SJCRH30 (cell line): ENCODE measurements at regions not wholly inside any gene's neighbourhood (a gene's known extent, or its start where the extent isn't known, plus 50 kb on each side); places are given as distances from the start of the nearest gene placed in this dataset.

ENCODE experiments used
- DNase-seq, 2 experiments: peaks; one replicate each; pipeline ENCODE4 v3.0.0-alpha.2; 2015 to 2020
- H3K27ac ChIP-seq: fragments of 250-450 bp; sonication (Bioruptor Pico); 2 replicates; pipeline ENCODE4 v1.5.1; 2020; ENCODE audit warnings: mild to moderate bottlenecking, moderate library complexity
- H3K27me3 ChIP-seq: fragments of 250-450 bp; sonication (Bioruptor Pico); 2 replicates; pipeline ENCODE4 v1.5.1; 2020; ENCODE audit warnings: mild to moderate bottlenecking, moderate library complexity
- H3K36me3 ChIP-seq: fragments of 250-450 bp; sonication (Bioruptor Pico); 2 replicates; pipeline ENCODE4 v1.5.1; 2020; ENCODE audit warnings: mild to moderate bottlenecking, moderate library complexity
- H3K4me1 ChIP-seq: fragments of 250-450 bp; sonication (Bioruptor Pico); 2 replicates; pipeline ENCODE4 v1.5.1; 2020; ENCODE audit warnings: mild to moderate bottlenecking, moderate library complexity
- H3K4me3 ChIP-seq: fragments of 250-450 bp; sonication (Bioruptor Pico); 2 replicates; pipeline ENCODE4 v1.5.1; 2020; ENCODE audit warnings: mild to moderate bottlenecking, moderate library complexity
- H3K9me3 ChIP-seq: fragments of 250-450 bp; sonication (Bioruptor Pico); replicated peaks from 2 replicates; pipeline ENCODE4 v1.5.1; 2020; ENCODE audit warnings: mild to moderate bottlenecking, moderate library complexity

DNA sequence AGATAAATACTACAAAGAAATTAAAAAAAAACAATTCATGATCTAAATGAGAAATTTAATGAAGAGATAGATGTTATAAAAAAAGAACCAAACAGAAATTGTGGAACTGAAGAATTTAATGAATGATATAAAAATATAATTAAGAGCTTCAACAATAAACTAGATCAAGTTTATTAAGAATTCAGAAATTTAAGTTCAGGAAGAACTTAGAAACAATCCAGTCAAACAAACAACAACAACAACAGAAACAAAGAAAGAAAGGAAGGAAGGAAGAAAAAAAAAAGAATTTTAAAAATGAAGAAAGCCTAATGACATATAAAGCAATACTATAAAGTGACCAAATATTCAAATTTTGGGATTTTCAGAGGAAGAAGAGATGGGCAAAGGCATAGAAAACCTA is 157.3 kb upstream of the FOXN2 start:
- no peak overlapping the region for H3K27ac ChIP-seq
- H3K27me3 ChIP-seq = no peaks in the 10 kb centered on the region
- H3K36me3 ChIP-seq = 0 out of 2 replicates have a peak, but pooled peaks cover 2% of the 10 kb centered on the region
- no peak for DNase-seq
- H3K4me3 ChIP-seq = no peak overlapping the region
- no peaks in the 10 kb centered on the region for H3K4me1 ChIP-seq
- no peaks in the 10 kb centered on the region for H3K9me3 ChIP-seq

DNA sequence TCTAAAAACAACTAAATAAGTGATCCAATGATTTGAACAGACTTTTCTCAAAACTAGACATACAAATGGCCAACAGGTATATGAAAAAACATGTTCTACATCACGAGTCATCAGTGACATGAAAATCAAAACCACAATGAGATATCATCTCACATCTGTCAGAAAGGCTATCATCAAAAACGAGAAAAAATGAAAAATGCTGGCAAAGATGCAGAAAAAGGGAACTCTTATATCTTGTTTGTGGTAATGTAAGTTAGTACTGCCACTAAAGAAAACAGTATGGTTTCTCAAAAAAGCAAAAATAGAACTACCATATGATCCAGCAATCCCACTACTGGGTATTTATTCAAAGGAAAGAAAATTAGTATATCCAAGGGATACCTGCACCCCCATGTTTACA is 152.9 kb upstream of the FOXN2 start:
- no peaks in the 10 kb centered on the region for H3K4me1 ChIP-seq
- 0 out of 2 replicates have a peak, but pooled peaks cover 2% of the 10 kb centered on the region for H3K36me3 ChIP-seq
- no peak for DNase-seq
- H3K27ac ChIP-seq = no peak overlapping the region
- H3K27me3 ChIP-seq = no peaks in the 10 kb centered on the region
- no peak overlapping the region for H3K4me3 ChIP-seq
- H3K9me3 ChIP-seq = no peaks in the 10 kb centered on the region

DNA sequence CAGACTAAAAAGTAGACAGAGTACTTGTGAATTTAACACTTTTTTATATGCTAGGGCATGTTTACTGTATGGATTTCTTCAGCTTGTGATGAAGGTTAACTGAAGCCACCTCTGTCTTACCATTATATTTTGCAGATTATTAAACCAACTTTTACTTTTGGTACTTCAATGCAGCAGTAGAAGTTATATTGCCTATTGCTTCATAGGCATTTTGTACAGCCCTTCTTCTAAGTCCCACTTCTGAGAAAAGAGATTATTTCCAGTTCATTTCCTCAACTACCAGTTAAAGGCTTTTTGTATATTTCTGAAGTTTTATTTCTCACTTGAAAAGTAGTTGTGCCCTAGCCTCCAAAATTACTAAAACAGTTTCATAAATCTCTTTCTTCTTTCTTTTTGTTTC is 151.7 kb upstream of the FOXN2 start:
- DNase-seq = no peak
- no peaks in the 10 kb centered on the region for H3K4me1 ChIP-seq
- H3K9me3 ChIP-seq = no peaks in the 10 kb centered on the region
- H3K27ac ChIP-seq = no peak overlapping the region
- no peak overlapping the region for H3K4me3 ChIP-seq
- H3K27me3 ChIP-seq = no peaks in the 10 kb centered on the region
- H3K36me3 ChIP-seq = 0 out of 2 replicates have a peak, but pooled peaks cover 2% of the 10 kb centered on the region

DNA sequence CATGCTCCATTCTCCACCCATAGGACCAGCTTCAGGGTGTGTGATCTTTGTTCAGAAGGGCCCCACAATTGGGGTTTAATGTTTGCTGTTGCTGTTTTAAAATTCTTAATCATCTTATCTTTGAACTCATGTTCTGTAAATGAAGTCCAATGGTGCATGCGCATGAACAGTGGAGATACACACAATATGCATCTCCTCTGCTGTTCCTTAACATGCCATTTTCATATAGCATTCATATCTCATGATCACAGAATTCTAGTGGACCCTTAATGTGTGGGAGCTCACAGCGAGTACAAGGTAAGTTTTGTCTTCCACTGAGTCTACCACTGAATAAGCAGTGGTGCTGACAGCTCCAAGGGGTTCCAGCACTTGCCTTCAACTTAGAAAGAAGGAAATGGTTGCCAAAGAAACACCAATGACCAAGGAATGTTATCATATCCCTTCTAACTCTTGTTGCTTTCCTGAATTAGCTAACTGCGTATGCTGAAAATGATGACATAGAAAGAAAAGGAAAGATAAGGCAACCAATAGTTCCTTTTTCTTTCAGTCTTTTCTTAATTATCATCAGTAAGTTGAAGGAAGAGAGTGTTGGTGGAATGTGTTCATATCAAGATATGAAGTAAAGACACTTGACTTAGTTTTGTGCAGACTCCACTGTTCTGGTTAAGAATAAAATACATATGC is 149.3 kb upstream of the FOXN2 start:
- Histone ChIP-seq H3K27me3 (no peaks in the 10 kb centered on the region), H3K4me3 (no peak overlapping the region), H3K36me3 (0 out of 2 replicates have a peak, but pooled peaks cover 2% of the 10 kb centered on the region), H3K27ac (no peak overlapping the region), H3K9me3 (no peaks in the 10 kb centered on the region), H3K4me1 (no peaks in the 10 kb centered on the region)
- DNase-seq = no peak

DNA sequence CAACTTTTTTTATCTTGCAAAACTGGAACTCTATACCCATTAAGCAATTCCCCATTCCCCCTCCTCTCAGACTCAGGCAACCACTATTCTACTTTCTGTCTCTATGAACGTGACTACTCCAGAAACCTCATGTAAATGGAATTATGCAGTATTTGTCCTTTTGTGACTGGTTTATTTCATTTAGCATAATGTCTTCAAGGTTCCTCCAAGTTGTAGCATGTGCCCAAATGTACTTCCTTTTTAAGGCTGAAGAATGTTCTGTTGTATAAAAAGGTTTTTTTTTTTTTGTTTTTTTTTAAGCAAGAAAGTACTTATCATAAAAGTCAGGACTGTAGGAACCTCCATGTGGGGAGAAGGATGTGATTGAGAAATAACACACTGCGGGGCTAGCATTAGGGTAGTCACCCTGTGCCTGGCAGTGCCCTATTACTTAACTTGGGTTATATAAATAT is 145.3 kb upstream of the FOXN2 start:
- no peak overlapping the region for H3K27ac ChIP-seq
- H3K9me3 ChIP-seq = no peaks in the 10 kb centered on the region; the same call in 1 of the 2 replicates
- no peak overlapping the region for H3K4me3 ChIP-seq
- H3K36me3 ChIP-seq = no peaks in the 10 kb centered on the region
- H3K27me3 ChIP-seq = no peaks in the 10 kb centered on the region; the same call in 1 of the 2 replicates
- no peak for DNase-seq
- no peaks in the 10 kb centered on the region for H3K4me1 ChIP-seq

DNA sequence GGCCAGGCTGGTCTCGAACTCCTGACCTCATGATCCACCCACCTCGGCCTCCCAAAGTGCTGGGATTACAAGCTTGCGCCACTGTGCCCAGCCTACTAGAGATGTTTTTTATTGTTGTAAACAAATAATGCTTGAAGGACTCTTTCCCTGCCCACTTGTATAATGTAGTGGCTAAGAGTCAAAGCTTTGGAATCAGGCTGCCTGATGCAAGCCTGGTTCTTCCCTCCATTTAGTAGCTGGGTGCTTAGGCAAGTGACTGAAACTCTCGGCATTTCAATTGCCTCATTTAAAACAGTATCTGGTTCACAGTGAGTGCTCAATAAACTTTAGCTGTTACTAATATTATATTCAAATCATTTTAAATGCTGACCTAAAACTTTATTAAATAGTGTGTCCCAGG is 144.2 kb upstream of the FOXN2 start:
- Histone ChIP-seq H3K27me3 (no peaks in the 10 kb centered on the region; the same call in 1 of the 2 replicates), H3K36me3 (no peaks in the 10 kb centered on the region)
- no peak for DNase-seq

DNA sequence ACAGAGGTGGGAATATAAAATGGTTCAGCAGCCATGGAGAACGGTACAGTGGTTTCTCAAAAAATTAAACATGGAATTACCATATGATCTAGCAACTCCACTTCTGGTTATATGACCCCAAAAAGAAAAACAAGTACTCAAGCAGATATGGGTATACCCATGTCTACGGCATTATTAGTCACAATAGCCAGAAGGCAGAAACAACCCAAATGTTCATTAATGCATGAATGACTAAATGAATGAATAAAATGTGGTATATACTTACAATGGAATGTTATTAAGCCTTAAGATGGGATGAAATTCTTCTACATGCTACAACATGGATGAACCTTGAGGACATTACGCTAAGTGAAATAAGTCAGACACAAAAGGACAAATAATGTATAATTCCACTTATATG is 141.3 kb upstream of the FOXN2 start:
- Histone ChIP-seq H3K4me1 (no peaks in the 10 kb centered on the region), H3K4me3 (no peak overlapping the region), H3K27ac (no peak overlapping the region), H3K36me3 (no peaks in the 10 kb centered on the region), H3K27me3 (no peaks in the 10 kb centered on the region; the same call in 1 of the 2 replicates), H3K9me3 (no peaks in the 10 kb centered on the region; the same call in 1 of the 2 replicates)
- DNase-seq = no peak

More for the DNA sequence above, 144.2 kb upstream of the FOXN2 start:
- Histone ChIP-seq H3K9me3 (no peaks in the 10 kb centered on the region; the same call in 1 of the 2 replicates), H3K4me3 (no peak overlapping the region), H3K27ac (no peak overlapping the region), H3K4me1 (no peaks in the 10 kb centered on the region)

DNA sequence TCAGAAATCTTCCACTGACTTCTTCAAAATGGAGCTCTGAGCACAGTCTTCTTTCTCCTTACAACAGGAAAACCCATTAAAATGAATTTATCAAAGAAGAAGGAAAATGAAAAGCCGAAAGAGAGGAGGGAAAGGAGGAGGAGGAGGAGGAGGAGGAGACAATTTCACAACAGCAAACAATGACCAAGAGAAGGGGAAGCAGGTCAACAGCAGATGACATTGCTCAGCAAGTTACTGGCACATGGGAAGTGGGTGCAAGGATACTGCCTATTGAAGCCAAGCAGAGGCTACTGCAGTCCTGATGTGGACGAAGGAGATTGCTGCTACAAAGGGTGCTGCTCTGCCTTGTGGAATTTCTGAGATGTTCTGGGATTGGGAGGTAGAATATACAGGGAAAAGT is 140.0 kb upstream of the FOXN2 start:
- Histone ChIP-seq H3K4me3 (no peak overlapping the region), H3K27ac (no peak overlapping the region), H3K27me3 (no peaks in the 10 kb centered on the region; the same call in 1 of the 2 replicates)

DNA sequence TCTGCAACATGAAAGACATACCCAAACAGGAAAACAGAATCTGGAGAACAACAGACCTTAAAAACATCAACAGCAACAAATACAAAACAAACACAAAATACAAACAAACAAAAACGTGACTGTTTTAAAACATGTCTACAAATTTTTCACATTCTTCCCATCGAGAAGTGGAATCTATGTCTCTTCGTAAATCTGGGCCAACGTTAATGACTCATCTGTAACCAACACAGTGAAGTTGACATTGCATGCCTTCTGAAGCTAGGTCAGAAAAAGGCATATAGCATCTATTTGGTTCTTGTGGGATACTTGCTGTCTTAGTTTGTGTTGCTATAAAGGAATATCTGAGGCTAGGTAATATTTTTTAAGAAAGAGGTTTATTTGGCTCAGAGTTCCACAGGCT is 139.2 kb upstream of the FOXN2 start:
- no peak for DNase-seq
- Histone ChIP-seq H3K9me3 (no peaks in the 10 kb centered on the region; the same call in 1 of the 2 replicates), H3K27ac (no peak overlapping the region), H3K4me1 (no peaks in the 10 kb centered on the region), H3K36me3 (no peaks in the 10 kb centered on the region), H3K27me3 (no peaks in the 10 kb centered on the region; the same call in 1 of the 2 replicates), H3K4me3 (no peak overlapping the region)

More for the DNA sequence above, 140.0 kb upstream of the FOXN2 start:
- no peaks in the 10 kb centered on the region; the same call in 1 of the 2 replicates for H3K9me3 ChIP-seq
- no peaks in the 10 kb centered on the region for H3K4me1 ChIP-seq
- H3K36me3 ChIP-seq = no peaks in the 10 kb centered on the region
- no peak for DNase-seq

DNA sequence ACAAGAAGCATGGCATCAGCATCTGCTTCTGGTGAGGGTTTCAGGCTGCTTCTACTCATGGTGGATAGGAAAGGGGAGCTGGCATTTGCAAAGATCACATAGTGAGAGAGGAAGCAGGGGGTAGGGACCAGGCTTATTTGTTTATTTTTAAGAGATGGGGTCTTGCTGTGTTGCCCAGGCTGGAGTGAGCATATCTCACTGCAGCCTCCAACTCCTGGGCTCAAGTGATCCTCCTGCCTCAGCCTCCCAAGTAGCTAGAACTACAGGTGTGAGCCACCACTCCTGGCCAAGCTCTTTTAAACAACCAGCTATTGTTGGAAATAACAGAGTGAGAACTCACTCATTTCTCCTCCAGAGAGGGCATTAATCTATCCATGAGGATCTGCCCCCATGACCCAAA is 138.8 kb upstream of the FOXN2 start:
- no peaks in the 10 kb centered on the region; the same call in 1 of the 2 replicates for H3K27me3 ChIP-seq
- DNase-seq = no peak
- H3K27ac ChIP-seq = no peak overlapping the region
- no peak overlapping the region for H3K4me3 ChIP-seq
- H3K36me3 ChIP-seq = no peaks in the 10 kb centered on the region
- no peaks in the 10 kb centered on the region; the same call in 1 of the 2 replicates for H3K9me3 ChIP-seq
- no peaks in the 10 kb centered on the region for H3K4me1 ChIP-seq

DNA sequence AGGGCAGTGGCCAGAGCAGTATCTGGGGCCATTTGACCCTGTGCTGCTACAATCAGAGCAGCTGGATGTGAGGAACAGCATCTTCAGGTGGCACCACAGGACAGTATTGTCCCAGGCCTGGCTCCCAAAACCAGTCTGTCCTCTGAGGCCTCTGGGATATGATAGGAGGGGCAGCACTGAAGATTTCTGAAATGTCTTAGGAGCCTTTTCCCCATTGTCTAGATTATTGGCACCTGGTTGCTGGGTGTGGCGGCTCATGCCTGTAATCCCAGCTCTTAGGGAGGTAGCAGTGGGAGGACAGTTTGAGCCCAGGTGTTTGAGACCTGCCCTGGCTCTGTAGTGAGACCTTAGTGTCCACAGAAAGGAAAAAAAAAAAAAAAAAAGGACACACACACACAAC is 137.6 kb upstream of the FOXN2 start:
- H3K4me3 ChIP-seq = no peak overlapping the region
- H3K4me1 ChIP-seq = no peaks in the 10 kb centered on the region
- H3K27ac ChIP-seq = no peak overlapping the region
- no peaks in the 10 kb centered on the region; the same call in 1 of the 2 replicates for H3K27me3 ChIP-seq
- no peaks in the 10 kb centered on the region for H3K36me3 ChIP-seq
- no peaks in the 10 kb centered on the region; the same call in 1 of the 2 replicates for H3K9me3 ChIP-seq
- DNase-seq = no peak

DNA sequence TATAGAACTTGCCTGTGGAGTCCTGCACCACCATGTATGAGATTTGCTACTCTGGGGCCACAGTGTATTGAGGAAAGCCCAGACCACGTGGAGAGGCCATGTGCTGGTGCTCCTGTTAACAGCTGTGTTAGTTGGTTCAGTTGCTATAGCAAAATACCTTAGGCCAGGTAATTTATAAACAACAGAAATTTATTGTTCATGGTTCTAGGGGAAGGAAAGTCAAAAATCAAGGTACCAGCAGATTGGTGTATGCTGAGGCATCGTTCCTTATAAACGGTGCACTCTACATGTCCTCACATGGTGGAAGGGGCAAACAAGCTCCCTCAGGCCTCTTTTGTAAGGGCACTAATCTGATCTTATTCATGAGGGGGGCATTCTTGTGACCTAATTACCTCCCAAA is 135.9 kb upstream of the FOXN2 start:
- Histone ChIP-seq H3K4me3 (no peak overlapping the region), H3K27me3 (no peaks in the 10 kb centered on the region; the same call in 1 of the 2 replicates), H3K9me3 (no peaks in the 10 kb centered on the region), H3K4me1 (no peaks in the 10 kb centered on the region), H3K36me3 (no peaks in the 10 kb centered on the region), H3K27ac (no peak overlapping the region)
- no peak for DNase-seq

DNA sequence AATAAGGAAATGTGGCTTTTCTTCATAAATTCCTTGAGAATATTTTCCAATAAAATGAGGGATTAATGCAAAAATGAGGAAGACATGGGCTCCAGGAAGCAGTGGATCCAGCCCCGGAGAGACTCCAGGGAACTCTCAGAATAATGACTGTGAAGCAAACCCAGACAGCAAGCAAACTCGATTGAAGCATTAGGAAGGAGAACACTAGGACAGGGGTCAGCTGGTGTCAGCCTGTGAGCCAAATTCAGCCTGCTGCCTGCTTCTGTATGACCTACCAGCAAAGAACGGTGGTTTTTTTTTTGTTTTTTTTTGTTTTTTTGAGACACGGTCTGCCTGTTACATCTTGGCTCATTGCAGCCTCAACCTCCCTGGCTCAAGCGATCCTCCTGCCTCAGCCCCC is 133.9 kb upstream of the FOXN2 start:
- no peak overlapping the region for H3K27ac ChIP-seq
- no peaks in the 10 kb centered on the region for H3K36me3 ChIP-seq
- DNase-seq = no peak
- H3K4me1 ChIP-seq = no peaks in the 10 kb centered on the region
- no peak overlapping the region for H3K4me3 ChIP-seq
- no peaks in the 10 kb centered on the region for H3K27me3 ChIP-seq
- no peaks in the 10 kb centered on the region for H3K9me3 ChIP-seq

DNA sequence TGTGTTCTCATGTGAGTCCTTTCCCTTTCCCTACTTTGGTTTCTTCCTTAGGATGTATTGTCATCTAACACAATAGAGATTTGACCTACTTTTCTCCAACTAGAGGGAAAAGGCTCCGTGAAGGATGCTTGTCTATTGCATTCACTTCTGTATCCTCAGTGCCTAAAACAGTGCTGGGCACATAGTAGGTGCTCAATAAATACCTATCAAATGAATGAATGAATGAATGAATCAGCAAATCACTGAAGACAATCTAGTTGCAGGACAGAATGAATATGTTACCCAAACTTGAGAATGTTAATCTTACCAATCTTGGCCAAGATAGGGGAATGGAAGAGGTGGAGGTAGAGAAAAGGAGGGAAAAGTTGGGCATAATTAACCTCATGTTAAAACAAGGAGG is 131.2 kb upstream of the FOXN2 start:
- no peak overlapping the region for H3K27ac ChIP-seq
- H3K9me3 ChIP-seq = no peaks in the 10 kb centered on the region
- H3K4me3 ChIP-seq = no peak overlapping the region
- no peaks in the 10 kb centered on the region for H3K36me3 ChIP-seq
- no peaks in the 10 kb centered on the region for H3K4me1 ChIP-seq
- H3K27me3 ChIP-seq = no peaks in the 10 kb centered on the region
- no peak for DNase-seq

DNA sequence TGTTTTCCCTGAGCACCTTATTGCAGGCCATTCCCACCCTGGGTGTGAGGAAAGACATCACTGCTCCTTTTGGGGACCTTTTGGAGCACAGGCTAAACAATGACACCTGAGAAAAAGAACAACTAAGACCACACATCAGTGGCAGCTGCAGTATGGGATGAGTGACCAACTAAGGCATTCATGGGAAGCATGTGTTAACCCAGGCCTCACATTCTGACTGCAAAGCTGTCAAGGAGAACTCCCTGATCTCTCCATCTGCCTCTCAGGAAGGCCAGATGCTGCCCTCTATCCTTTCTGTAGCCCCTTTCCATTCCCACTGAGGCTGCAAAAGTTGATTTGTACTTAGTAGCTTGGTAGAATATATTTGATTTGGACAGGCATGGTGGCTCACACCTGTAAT is 130.5 kb upstream of the FOXN2 start:
- no peak for DNase-seq
- Histone ChIP-seq H3K9me3 (no peaks in the 10 kb centered on the region), H3K4me3 (no peak overlapping the region), H3K4me1 (no peaks in the 10 kb centered on the region), H3K27me3 (no peaks in the 10 kb centered on the region), H3K27ac (no peak overlapping the region), H3K36me3 (no peaks in the 10 kb centered on the region)

DNA sequence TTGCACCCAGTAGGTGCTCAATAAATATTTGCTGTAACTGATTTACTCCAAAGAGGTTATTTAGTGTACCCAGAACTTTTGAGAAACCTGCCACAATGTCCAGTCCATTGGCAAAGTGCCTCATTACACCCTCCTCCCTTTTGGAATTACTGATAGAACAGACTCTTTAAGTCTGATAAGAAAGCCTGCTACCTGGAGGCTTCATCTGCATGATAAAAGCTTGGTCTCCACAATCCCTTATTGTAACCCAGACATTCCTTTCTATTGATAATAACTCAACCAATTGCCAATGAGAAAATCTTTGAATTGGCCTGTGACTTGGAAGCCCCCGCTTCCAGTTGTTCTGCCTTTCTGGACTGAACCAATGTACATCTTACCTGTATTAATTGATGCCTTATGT is 127.0 kb upstream of the FOXN2 start:
- Histone ChIP-seq H3K9me3 (no peaks in the 10 kb centered on the region), H3K4me1 (no peaks in the 10 kb centered on the region), H3K4me3 (no peak overlapping the region), H3K36me3 (no peaks in the 10 kb centered on the region), H3K27ac (no peak overlapping the region), H3K27me3 (no peaks in the 10 kb centered on the region)
- DNase-seq = no peak
